Ammon's horn (tissue), 1 donor: ENCODE measurements at regions not wholly inside any gene's neighbourhood (a gene's known extent, or its start where the extent isn't known, plus 50 kb on each side); places are given as distances from the start of the nearest gene placed in this dataset.
A peak's percentile ranks its signal among the peaks of the same experiment; 100 is the strongest.

Experiments used
- DNase-seq: peaks from one replicate; pipeline ENCODE4 v3.0.0-alpha.2; 2016; ENCODE audit warnings: low spot score

DNA sequence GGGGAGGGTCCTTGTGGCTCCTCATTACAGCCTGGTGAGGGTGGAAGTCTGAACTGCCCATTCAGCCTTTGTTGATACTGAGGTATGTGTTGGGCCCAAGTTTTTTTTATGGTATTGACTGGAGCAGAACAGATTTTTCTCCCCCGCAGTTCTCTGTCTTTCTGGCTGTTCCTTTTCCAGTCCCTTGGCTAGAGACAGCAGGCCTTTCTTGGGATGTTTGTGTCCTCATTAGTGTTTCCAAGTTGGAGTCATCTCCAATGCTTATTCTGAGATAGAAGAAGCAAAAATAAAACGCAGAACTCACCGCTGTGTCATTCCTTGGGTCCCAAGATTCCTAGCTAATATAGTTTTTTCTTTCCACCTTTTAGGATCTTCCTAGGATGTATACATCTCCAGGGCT lies 193.3 kb downstream of the RAMP3 start:
- no peak for DNase-seq

DNA sequence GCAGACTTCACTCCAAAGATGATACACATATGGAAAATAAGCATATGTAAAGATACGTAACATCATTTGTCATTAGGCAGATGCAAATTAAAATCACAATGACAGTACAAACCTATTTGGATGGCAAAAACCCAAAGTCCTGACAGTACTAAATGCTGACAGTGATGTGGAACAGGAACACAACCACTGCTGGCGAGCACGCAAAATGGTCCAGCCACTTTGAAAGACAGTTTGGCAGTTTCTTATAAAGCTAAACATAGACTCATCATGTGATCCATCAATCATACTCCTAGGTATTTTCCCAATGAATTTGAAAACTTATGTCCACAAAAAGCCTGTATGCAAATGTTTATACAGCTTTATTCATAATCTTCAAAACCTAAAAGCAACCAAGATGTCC lies 200.7 kb downstream of the RAMP3 start:
- DNase-seq: no peak

DNA sequence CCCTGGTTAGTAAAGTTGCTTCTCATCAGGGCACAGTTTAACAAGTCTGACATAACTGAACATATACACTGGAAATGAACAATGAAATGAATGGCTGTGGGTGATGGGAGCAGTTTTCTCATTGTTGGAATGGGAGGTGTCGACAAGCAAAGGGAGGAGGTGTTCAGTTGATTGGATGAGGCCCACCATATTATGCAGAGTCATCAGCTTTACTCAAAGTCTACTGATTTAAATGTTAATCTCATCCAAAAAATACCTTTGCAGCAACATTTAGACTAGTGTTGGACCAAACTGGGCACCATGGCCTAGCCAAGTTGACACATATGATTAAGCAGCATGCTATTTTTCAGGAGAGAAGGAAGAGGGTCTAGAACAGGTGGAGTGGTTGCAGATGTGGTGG lies 201.7 kb downstream of the RAMP3 start:
- DNase-seq: no peak

DNA sequence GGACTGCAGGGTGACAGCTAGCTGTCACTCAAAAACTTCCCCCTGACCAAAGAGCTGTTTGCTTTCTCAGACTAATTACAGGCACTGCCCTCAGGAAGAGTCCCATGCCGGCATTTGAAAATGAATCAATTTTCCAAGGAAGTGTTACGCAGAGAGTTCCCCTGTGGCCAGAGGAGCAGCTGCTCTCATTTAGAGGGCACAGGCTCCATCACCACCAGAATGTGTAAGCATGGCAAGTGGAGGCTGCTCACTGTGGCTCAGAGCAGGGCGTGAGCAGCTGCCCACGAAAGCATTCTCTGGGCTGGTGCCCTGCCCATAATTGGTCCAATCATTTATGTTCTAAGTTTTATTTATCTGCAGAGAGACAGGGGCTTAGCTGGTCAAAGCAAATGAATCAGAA lies 202.2 kb downstream of the RAMP3 start:
- no peak for DNase-seq

DNA sequence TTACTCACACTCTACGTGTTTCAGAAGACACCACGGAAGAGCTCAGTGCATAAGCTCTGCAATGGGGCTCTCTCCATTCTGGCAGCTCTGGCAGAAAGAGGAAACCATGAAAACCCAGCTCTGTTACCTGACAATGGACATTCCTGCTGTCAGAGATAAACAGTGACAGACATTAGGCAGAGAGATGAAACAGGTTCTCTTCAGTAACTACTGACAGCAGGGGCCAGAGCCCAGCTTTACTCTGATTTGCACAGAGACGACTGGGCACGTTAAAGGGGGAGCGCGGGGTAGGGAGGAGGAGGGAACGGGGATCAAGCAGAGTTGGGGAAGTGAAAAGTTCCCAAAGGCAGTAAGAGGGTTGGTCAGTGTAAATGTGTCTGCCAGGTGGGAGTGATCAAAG lies 206.1 kb downstream of the RAMP3 start:
- no peak for DNase-seq

DNA sequence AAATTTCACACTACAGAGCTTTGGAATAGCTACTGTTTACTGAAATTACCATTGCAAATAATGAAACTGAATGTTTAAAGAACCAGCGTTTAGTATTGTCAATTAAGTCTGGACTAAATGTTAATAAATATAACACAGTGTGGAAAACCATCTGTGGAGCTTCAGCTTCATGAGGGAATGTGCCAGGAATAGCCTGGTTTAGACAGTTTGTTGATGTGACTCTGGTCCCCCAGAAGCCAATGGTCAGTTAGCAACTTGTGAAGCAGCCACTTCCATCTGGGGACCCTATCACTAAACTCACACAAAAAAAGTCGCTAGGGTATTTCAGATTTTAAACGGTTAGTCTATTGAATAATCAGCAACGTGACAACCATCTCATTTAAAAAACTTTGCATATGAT lies 207.8 kb downstream of the RAMP3 start:
- no peak for DNase-seq

DNA sequence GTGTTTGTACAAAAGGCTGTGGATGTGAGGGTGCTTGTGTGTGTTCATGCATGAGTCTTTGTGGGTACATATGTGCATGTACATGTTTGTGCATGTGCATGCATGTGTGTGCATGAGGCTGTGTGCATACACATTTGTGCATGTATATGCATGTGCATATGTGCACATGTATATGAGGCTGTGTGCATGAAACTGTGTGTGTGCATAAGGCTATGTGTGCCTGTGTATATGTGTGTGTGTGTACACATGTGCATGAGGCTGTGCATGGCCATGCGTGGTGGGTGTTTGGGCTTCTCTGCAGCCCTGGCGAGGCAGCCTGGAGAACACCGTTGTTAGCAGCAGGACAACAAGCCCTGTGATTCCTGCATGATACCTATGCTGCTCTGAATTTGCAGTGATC lies 207.7 kb upstream of the ADCY1 start:
- DNase-seq: peak; percentile 16

DNA sequence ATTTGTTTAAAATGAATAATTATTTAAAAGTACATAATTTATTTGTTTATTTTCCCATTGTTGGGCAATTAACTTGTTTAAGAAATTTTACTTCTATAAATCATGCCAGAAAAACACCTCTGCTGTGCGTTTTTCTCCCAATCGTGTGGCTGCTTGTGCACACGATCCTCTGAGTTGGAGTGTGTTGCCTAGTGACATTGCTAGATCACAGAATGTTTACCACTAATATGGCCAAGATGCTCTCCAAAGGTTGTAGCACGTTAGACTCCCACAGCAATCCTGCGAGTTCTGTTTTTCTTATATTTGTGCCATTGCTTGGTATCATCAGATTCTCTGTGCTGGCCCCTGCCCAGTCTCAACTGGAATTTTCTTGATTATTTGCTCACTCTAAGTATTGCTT lies 207.1 kb upstream of the ADCY1 start:
- peak; percentile 51 for DNase-seq

DNA sequence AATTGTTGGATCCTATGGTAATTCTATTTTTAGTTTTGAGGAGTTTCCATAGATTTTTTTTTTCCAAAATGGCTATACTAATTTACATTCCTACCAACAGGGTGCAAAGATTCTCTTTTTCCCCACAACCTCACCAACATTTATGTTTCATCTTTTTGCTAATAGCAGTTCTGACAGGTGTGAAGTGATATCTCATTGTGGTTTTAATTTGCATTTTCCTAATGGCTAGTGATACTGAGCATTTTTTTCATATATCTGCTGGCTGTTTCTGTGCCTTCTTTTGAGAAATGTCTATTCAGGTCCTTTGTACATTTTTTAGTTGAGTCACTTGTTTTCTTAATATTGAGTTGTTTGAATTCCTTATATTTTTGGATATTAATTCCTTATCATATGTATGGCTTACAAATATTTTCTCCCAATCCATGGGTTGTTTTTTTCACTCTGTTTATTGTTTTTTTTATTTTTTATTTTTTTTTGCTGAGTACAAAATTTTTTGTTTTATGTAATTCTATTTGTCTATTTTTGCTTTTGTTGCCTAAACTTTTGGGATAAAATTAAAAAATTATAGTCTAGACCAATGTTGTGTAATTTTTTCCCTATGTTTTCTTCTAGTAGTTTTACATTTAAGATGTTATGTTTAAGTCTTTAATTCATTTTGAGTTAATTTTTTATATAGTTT lies 205.9 kb upstream of the ADCY1 start:
- no peak for DNase-seq

DNA sequence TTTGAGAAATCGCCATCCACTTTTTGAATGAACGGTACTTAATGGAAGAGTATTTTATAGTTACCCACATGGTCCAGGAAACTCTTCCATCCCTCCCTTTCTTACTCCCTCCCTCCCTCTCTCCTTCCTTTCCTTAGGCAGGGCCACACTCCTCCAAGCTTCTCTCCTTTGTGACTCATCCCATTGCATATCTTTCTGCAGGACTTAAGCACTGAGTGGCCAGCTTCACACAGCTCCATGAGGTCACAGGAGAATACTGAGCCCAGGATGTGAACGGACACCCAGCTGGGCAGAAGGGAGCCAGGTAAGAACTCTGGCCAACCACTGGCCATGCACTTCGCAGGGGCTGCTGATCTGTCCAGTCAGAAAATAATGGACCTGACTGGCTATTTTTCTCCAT lies 189.7 kb upstream of the ADCY1 start:
- DNase-seq: no peak

DNA sequence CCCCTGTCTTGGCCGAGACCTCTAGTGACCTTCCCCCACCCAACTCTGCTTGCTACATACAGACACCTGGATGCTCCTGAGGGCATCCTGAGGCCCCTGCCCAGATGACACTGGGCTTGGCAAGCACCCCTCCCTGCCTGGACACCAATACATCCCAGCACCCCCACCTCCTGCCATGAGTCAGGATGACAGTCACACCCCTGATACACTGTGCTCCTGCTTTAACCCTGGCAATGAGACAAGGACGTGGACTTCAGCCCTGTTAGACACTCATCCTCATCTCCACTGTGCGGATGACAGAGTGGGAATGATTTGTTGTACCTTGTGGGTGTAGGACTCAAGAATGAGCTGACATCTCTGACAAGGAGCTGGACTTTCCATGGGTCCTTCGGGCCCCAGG lies 186.3 kb upstream of the ADCY1 start:
- DNase-seq: no peak

DNA sequence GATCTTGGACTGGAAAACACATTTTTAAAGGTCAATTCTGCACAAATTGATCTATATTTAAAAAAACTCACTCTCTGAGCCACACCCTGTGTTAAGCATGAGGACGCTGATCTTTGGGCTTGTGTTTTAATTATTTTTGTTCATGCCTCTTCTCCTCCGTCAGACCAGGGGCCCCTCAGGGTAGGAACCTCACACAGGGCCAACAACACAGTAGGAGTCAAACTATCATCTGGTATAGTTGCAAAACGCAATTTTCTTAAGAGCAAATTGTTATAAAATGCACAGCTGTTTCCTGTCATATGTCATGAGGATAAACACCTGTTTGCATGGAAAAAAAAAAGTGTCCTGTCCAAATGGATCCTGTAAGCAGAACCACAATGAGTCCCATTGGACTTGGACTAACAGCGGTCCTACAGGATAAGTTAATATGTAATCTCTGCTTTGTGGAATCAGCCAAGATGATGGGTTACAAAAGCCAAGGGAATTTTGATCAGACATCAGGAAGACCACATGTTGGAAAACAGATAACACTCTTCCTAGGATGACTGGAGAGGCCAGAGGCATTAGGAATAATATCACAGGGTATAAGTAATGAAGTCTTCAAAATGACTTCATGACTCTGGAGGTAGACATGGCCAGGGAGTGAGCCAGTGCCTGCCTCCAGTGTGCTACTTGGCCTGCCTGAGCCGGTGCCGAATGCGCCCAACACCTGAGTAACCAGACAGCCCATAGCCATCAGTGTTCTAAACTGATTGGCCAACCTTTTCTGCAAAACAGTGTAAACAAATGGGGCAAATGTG lies 184.9 kb upstream of the ADCY1 start:
- DNase-seq: no peak

DNA sequence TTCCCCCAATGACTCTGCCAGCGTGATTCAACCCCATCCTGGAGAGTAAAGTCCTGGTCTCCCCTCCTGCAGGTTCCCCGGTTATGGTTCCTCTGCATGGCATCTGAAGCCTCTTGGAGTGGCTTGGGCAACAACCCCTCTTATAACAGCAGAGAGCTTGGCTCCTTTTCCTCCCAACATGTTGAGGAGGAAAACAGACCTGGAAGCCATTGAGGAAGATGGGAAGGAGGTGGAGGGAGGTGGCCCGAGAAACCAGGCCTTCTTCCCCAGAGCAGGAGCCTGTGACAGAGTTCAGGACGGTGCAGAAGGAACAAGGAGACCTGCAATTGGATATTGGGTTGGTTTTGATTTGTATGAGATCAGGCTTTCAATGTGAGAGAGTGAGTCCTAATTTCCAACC lies 184.0 kb upstream of the ADCY1 start:
- DNase-seq: no peak

DNA sequence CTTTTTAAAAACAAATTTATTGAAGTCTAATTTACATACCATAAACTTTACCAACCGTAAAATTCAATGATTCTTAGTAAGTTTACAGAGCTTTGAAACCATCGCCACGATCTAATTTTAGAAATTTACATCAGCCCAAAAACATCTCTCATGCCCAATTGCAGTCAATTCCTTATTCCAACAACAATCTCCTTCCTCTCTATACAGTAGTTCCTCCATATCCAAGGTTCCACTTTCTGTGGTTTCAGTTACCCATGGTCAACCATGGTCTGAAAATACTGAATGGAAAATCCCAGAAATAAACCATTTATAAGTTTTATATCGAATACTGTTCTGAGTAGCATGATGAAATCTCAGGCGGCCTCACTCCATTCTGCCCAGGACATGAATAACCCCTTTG lies 183.4 kb upstream of the ADCY1 start:
- no peak for DNase-seq

DNA sequence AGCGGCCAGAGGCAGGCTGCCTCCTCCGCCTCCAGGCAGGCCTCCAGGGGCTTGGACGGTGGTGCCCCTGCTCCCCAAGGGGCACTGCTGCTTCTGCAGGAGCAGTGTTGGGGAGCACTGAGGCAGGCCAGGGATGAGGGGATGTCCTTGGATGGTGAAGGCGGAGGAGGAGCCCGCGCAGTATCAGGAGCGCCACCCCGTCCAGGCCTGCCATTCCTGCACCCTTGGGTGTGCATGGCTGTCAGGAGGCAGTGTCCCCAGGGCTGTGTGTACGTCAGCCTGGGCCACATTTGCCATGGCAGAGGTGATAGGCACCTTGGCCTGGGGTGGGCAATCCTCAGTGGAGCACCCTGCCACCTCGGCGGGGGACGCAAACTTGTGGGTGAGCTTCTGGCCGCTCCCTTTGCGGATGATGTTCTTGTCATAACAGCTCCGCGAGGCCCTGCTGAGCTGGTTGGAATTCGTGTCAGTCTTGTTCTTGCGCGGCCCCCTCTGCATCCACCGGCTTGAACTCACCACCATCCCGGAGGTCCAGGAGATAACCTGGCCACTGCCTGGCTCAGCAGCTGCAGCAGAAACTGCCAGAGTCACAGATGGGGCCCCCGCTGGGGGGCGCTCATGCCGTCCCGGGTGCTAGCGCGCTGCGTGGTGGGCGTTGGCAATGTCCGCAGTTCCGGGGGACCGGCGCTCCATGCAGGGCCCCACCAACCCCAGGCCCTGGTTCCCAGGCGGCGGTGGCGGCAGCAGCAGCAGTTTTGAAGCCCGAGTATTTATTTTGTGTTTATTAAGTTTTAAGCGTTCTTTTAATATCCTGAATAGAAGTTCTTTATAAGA lies 182.3 kb upstream of the ADCY1 start:
- no peak for DNase-seq

DNA sequence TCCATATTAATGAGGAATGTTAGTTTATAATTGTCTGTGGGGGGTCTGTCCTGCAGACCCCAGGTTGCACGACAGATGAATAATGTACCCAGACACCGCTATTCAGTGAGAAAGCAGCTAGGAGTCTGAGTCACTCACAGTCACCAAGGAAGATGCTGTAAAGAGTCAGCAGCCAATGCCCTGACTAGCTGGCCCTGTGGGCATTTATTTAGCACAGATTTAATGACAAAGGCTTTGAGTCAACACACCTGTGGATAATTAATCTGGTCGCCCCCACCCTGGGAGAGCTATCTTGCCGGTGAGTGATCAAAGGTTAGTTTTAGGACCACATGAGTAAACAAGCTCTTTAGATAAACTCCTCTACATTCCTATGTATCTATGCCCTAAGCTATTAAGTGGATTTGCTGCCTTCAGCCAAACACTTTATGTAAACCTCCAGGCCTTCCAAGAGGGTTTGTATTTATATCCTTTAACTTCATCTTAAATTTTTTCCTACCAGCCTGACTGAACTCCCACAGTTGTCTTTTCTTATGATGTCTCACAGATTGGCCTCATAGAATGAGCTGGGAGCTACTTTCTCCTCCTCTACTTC lies 180.0 kb upstream of the ADCY1 start:
- DNase-seq: no peak

DNA sequence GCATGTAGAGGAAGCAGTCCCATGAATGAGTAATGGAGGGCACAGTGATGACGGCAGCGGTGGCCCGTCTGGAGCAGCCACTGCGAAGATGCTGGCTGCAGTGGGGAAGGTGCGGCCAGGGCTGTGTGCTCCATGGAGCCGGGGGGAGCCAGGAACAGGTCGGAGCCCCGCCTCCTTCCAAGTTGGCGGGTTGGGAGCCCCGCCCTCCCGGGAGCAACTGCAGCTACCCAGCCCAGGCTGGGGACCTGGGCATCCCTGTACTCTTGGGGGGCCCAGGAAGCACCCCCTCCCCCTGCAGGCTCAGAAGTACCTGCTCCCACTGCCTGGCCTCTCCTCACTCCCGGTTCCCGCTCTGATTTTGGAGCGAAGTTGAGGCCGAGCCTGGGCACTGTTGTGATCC lies 175.1 kb upstream of the ADCY1 start:
- no peak for DNase-seq

DNA sequence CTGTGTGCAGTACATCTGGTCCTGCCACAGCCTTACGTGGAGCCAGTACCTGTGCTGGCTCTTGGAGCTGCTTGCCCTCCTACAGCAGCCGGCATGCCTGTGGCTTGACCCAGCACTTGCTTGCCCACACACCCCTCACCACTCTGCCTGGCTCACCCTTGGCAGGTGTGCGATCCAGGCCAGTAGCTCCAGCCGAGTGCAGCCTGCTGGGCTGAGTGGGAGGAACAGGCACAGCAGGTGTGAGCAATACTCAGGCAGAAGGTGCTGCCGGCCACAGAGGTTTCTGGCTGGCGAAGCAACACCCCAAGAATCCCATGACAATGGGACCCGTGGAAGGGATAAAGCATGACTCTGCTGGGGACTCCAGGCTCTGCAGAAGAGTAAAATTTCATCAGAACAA lies 173.5 kb upstream of the ADCY1 start:
- no peak for DNase-seq

DNA sequence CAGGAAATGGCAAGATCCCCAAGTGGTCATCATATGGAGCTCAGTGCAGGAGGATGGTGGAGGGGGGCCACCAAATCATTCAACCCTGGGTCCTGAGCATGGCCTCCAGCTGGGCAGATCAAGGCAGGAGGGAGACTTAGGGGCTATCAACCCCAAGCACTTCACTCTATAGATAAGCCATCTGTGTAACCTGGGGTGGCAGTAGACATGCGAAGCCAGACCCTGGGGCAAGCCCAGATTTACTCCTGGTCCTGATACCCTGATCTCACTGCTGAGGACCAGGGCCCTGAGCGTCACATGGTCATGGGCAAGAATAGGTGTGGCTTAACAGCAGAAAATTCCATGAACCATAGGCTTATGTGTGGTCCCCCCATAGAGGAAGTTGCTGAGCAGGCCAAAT lies 173.0 kb upstream of the ADCY1 start:
- no peak for DNase-seq

DNA sequence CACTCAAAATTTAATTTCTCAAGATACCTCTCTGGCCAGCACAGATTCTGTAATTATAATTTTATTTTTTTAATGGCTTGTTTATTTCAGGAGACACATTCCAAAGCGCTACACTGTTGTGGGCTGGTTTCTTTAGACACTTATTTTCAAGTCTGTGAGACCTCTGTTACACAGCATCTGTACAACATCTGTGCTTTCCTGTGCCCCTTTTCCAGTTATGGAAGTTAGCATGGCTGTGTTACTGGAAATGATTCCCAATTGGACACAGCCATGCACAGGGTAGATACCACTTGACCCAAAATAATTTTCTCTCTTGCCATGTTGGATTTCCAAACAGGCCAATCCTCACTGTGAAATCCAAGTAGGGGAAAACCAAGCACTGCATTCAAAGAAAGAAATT lies 172.3 kb upstream of the ADCY1 start:
- no peak for DNase-seq

DNA sequence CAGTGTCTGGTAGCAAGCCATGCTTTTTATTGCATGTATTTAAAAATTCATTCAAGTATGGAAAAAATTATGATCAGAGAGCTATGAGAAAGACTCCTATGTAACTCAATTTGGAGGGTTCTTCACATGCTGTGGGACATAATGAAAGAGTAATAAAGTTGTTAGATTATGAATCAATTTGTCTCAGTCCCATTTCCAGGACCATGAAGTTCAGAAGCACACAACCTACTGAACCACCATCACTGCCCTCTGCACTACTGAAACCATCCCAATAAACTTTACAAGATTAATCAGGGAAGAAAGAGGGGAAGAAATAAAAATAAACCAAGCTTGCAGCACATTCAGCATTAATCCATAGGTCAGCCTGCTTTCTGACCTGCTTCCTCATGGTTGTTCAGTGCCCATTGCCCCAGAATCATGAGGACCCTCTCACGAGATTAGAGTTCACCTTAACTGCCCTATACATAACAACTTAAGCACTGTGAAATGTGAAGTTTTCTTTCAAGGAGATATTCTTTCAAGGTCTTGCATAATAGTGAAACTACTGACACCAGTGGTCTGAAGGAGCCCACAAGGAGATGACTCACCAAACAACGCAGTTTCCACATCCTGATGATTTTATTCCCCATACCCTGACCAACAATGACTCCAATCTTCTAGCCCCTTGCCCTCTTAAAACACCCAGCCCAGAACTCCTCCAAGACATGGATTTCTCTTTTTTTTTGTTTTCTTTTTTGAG lies 171.5 kb upstream of the ADCY1 start:
- no peak for DNase-seq

DNA sequence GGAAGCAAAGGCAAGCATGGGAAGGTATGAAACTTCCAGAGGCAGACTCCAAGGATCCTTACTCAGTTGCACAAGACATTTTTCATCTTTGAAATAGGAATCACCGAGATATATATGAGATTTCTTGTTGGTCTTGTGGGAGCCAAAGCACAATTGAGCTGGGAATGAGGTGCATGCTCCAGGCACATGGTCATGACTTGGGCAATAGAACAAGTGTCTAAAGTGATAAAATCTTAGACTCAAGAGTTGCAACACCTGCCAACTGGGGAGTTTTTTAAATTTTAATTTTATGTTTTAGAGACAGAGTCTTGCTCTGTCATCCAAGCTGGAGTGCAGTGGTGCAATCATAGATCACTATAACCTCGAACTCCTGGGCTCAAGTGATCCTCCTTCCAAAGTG lies 169.5 kb upstream of the ADCY1 start:
- DNase-seq: no peak
